Pancreas (tissue), 10 donors: ENCODE measurements at regions not wholly inside any gene's neighbourhood (a gene's known extent, or its start where the extent isn't known, plus 50 kb on each side); places are given as distances from the start of the nearest gene placed in this dataset.
"Not testable (repeated sequence)": the region's sequence is repeated elsewhere in the genome, so short reads cannot be mapped to it uniquely, and the experiment has no call there.

Experiments
- ATAC-seq, 4 donors: fragments of 200-7000 bp; cut with Tn5 transposase; one replicate each; pipeline versions ENCODE4 v1.8.0 to v1.9.1; 2020; ENCODE audit warnings: mild to moderate bottlenecking in 4 of 4, moderate library complexity in 4 of 4
- DNase-seq, 6 donors: peaks; one replicate each; pipeline ENCODE4 v3.0.0-alpha.2; 2020
- FAIRE-seq: peaks from 2 replicates; lab custom pipeline; 2012; peaks lifted over from hg19 to GRCh38; lab: Jason Lieb, UNC
- H3K27ac ChIP-seq, 4 donors: fragments of 200-600 bp; sonication (generic); 1 replicate in 3 of 4; 2 replicates in 1 of 4; pipeline versions ENCODE4 v1.5.0 to v1.8.0; 2020
- H3K27me3 ChIP-seq, 4 donors: fragments of 200-600 bp; one replicate each; pipeline ENCODE4 v1.8.0; 2021
- H3K36me3 ChIP-seq, 3 donors: fragments of 200-600 bp; sonication (generic) in 1 of 3; one replicate each; pipeline versions ENCODE4 v1.5.0 to v1.8.0; 2020 to 2021
- H3K4me1 ChIP-seq, 3 donors: fragments of 200-600 bp; one replicate each; pipeline ENCODE4 v1.8.0; 2021
- H3K4me3 ChIP-seq, 4 donors: fragments of 200-600 bp; sonication (generic) in 2 of 4; one replicate each; pipeline versions ENCODE4 v1.5.0 to v1.8.0; 2020 to 2021
- H3K9me3 ChIP-seq, 4 donors: fragments of 200-600 bp; one replicate each; pipeline ENCODE4 v1.8.0; 2021
- WGBS, 2 donors: extraction: QIAGEN DNeasy Blood & Tissue Kit; methylation state at CpG; one replicate each; pipeline ENCODE4 v1.1.7; 2013; 5-methylcytosine and 5-hydroxymethylcytosine counted together
- intact Hi-C, 3 donors: fragments of 100-400 bp; cut with DNase I; formaldehyde crosslinking; loops; one replicate each; pipeline versions ENCODE4 v1.11.1 to v1.14.2; 2022
- TF ChIP-seq, protein P1 (sequence below), 4 donors: fragments of 200-600 bp; sonication (generic) in 3 of 4; IDR thresholded peaks; one replicate each; pipeline versions ENCODE4 v1.5.0 to v1.8.0; 2021; ENCODE audit warnings: antibody characterized with exemption in 4 of 4
- donor health status: healthy with polysubstance abuse.
- donor health status: DM: no; HTN: no; CAD: no; lungs with moderate emphysema.
- donor health status: DM: no; HTN: no; CAD: no.
- donor health status: control.
- donor health status: control.
- donor health status: Bipolar disorder and iron deficiency.
- donor health status: DM: yes; HTN: yes; CAD: no.
- donor health status: DM: no; HTN: no; CAD: no.
- donor health status: DM: no; HTN: no; CAD: no.
- donor health status: DM: yes; HTN: yes; CAD: no.

DNA sequence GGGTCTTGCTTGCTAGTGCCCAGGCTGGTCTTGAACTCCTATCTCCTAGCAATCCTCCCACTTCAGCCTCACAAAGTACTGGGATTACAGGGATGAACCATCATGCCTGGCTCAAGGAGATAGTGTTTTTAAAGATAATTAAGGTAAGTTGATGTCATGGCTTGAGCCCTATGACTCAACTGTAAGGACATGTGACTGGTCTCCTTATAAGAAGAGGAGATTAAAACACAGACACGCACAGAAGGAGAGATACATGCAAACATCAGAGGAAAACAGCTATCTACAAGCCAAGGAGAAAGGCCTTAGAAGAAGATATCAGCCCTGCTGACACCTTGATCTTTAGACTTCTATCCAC is 220.4 kb upstream of the GADL1 start:
- Histone ChIP-seq H3K4me3 (no peak overlapping the region), H3K4me1 (no peaks in the 10 kb centered on the region), H3K9me3 (no peaks in the 10 kb centered on the region), H3K27ac (no peak overlapping the region), H3K36me3 (no peaks in the 10 kb centered on the region), H3K27me3 (no peaks in the 10 kb centered on the region)
- WGBS, 2 donors: 75% methylated on average over 1 of the region's 1 CpG
- TF ChIP-seq, protein P1, sequence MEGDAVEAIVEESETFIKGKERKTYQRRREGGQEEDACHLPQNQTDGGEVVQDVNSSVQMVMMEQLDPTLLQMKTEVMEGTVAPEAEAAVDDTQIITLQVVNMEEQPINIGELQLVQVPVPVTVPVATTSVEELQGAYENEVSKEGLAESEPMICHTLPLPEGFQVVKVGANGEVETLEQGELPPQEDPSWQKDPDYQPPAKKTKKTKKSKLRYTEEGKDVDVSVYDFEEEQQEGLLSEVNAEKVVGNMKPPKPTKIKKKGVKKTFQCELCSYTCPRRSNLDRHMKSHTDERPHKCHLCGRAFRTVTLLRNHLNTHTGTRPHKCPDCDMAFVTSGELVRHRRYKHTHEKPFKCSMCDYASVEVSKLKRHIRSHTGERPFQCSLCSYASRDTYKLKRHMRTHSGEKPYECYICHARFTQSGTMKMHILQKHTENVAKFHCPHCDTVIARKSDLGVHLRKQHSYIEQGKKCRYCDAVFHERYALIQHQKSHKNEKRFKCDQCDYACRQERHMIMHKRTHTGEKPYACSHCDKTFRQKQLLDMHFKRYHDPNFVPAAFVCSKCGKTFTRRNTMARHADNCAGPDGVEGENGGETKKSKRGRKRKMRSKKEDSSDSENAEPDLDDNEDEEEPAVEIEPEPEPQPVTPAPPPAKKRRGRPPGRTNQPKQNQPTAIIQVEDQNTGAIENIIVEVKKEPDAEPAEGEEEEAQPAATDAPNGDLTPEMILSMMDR (IDR thresholded peaks at IDR 0.05): no peak
- FAIRE-seq: no peak
- ATAC-seq: no peak
- no peak for DNase-seq
- intact Hi-C loops: no loop called here

- DNase-seq, intact Hi-C loops, ATAC-seq, H3K9me3 ChIP-seq, H3K27me3 ChIP-seq, H3K4me3 ChIP-seq, FAIRE-seq, H3K27ac ChIP-seq, H3K4me1 ChIP-seq, H3K36me3 ChIP-seq: not testable (repeated sequence)
- WGBS, 2 donors: 61 to 71% methylated on average over 2 of the region's 2 CpGs
Observed at GRCh38 chr3:31115531-31115930, 221.1 kb upstream of the GADL1 start.

DNA sequence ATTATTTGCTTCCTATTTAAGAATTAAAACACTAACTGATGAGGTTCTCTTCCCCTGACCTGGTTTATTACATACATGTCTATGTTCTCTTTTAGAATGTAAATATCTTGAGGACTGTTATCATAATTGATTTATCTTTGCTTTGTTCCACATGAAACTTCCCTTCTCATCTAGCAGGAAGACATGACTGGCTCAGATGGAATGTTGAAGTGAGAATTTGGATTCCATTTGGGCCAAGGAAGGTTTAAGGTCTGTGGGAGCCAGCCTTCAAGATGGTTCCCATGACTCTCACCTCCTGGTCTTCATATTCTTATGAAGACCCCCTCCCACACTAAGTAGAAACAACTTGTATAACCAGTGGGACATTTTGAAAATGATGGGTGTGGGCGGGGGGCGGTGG is 222.2 kb upstream of the GADL1 start:
- H3K4me1 ChIP-seq: no peaks in the 10 kb centered on the region
- no peaks in the 10 kb centered on the region for H3K9me3 ChIP-seq
- H3K36me3 ChIP-seq: no peaks in the 10 kb centered on the region
- no peak overlapping the region for H3K27ac ChIP-seq
- no peaks in the 10 kb centered on the region for H3K27me3 ChIP-seq
- H3K4me3 ChIP-seq: no peak overlapping the region
- FAIRE-seq (no peak), DNase-seq (no peak), ATAC-seq (no peak)
- intact Hi-C loops: no loop called here
- TF ChIP-seq, protein P1 (IDR thresholded peaks at IDR 0.05): no peak
- WGBS, 2 donors: 89 to 94% methylated on average over 2 of the region's 2 CpGs

DNA sequence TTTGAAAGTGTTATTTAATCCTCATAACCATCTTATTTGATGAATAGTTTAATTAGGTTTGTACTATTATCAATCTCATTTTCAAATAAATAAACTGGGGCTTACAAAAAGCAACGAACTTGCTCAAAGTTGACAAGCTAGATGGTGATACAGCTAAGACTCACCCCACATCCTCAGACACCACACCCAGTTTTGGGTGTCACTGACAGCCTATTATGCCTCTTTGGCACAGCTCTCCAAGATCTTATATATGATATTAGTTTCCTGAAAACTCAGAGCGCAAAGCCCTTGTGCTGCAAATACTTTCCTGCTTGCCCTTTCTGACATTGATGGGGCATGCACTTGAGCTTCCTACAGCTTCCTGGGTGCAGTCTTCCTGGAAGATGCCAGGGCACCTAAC is 223.4 kb upstream of the GADL1 start:
- no peak for DNase-seq
- FAIRE-seq: no peak
- TF ChIP-seq, protein P1 (IDR thresholded peaks at IDR 0.05): no peak
- Histone ChIP-seq H3K4me1 (no peaks in the 10 kb centered on the region), H3K36me3 (no peaks in the 10 kb centered on the region), H3K27me3 (no peaks in the 10 kb centered on the region), H3K27ac (no peak overlapping the region), H3K9me3 (no peaks in the 10 kb centered on the region), H3K4me3 (no peak overlapping the region)
- intact Hi-C loops: no loop called here
- WGBS, 2 donors: 70 to 82% methylated on average over 2 of the region's 2 CpGs
- ATAC-seq: no peak

DNA sequence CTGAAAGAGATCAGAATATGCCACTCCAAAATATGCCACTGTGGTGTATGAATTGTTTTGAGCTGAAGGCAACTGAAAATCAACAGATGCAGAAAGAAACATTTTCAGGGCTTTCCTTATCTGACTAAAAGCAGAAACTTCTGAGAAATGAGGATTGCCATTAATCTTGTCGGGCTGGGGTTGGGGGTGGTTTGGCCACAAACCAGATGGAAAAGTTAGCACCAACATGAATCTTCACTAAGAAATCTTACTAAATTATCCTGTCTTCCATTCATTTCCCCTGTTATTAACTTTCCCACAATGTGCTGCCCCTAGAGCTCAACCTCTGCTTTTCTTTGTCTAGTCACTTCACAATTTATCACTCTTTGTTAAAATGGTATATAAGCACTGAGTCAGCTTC is 229.9 kb upstream of the GADL1 start:
- H3K36me3 ChIP-seq: no peaks in the 10 kb centered on the region
- H3K4me1 ChIP-seq: no peaks in the 10 kb centered on the region
- no peak overlapping the region for H3K4me3 ChIP-seq
- DNase-seq (no peak), ATAC-seq (no peak), FAIRE-seq (no peak)
- WGBS, 2 donors: 67 to 89% methylated on average over 1 of the region's 1 CpG
- no peak overlapping the region for H3K27ac ChIP-seq
- no peaks in the 10 kb centered on the region for H3K9me3 ChIP-seq
- no peaks in the 10 kb centered on the region for H3K27me3 ChIP-seq
- TF ChIP-seq, protein P1 (IDR thresholded peaks at IDR 0.05): no peak
- intact Hi-C loops: no loop called here
